ENCODE measurements at regions not wholly inside any gene's neighbourhood (a gene's known extent, or its start where the extent isn't known, plus 50 kb on each side); places are given as distances from the start of the nearest gene placed in this dataset.

GRCh38 chr2:195461010-195461409, 196.0 kb upstream of the SLC39A10 start:
- ATAC-seq (ENCODE audit: insufficient number of reproducible peaks, low FRiP score, low read depth) (no peak), DNase-seq (ENCODE audit: low spot score) (no peak)
- Histone ChIP-seq H3K27me3 (replicated peaks; ENCODE audit: insufficient read depth) (no peaks in the 10 kb centered on the region), H3K4me3 (no peak overlapping the region), H3K9me3 (no peaks in the 10 kb centered on the region), H3K36me3 (no peaks in the 10 kb centered on the region), H3K4me1 (ENCODE audit: control insufficient read depth in 1 of 2, low read depth in 2 of 2) (no peaks in the 10 kb centered on the region), H3K27ac (no peak overlapping the region)
- no peak for TF ChIP-seq CTCF (IDR thresholded peaks at IDR 0.05)

GRCh38 chr2:195458936-195459335, 198.1 kb upstream of the SLC39A10 start:
- H3K4me1 ChIP-seq (ENCODE audit: control insufficient read depth in 1 of 2, low read depth in 2 of 2): no peaks in the 10 kb centered on the region
- DNase-seq (ENCODE audit: low spot score): no peak
- H3K4me3 ChIP-seq: no peak overlapping the region
- H3K36me3 ChIP-seq: no peaks in the 10 kb centered on the region
- TF ChIP-seq CTCF (IDR thresholded peaks at IDR 0.05): no peak
- no peak overlapping the region for H3K27ac ChIP-seq
- no peaks in the 10 kb centered on the region for H3K9me3 ChIP-seq
- no peak for ATAC-seq (ENCODE audit: insufficient number of reproducible peaks, low FRiP score, low read depth)
- H3K27me3 ChIP-seq (replicated peaks; ENCODE audit: insufficient read depth): no peaks in the 10 kb centered on the region

- H3K4me3 ChIP-seq: no peak overlapping the region
- H3K4me1 ChIP-seq (ENCODE audit: control insufficient read depth in 1 of 2, low read depth in 2 of 2): no peaks in the 10 kb centered on the region
- ATAC-seq (ENCODE audit: insufficient number of reproducible peaks, low FRiP score, low read depth) (no peak), DNase-seq (ENCODE audit: low spot score) (no peak)
- TF ChIP-seq CTCF (IDR thresholded peaks at IDR 0.05): no peak
- H3K36me3 ChIP-seq: no peaks in the 10 kb centered on the region
- H3K27ac ChIP-seq: no peak overlapping the region
- no peaks in the 10 kb centered on the region for H3K27me3 ChIP-seq (replicated peaks; ENCODE audit: insufficient read depth)
- H3K9me3 ChIP-seq: no peaks in the 10 kb centered on the region
These were observed 199.2 kb upstream of the SLC39A10 start for GRCh38 chr2:195457873-195458272.

- no peaks in the 10 kb centered on the region for H3K9me3 ChIP-seq
- no peak for TF ChIP-seq CTCF (IDR thresholded peaks at IDR 0.05)
- H3K36me3 ChIP-seq: no peaks in the 10 kb centered on the region
- DNase-seq (ENCODE audit: low spot score): no peak
- H3K27me3 ChIP-seq (replicated peaks; ENCODE audit: insufficient read depth): no peaks in the 10 kb centered on the region
- H3K4me3 ChIP-seq: no peak overlapping the region
- H3K27ac ChIP-seq: no peak overlapping the region
- no peak for ATAC-seq (ENCODE audit: insufficient number of reproducible peaks, low FRiP score, low read depth)
- H3K4me1 ChIP-seq (ENCODE audit: control insufficient read depth in 1 of 2, low read depth in 2 of 2): no peaks in the 10 kb centered on the region
These were observed 200.3 kb upstream of the SLC39A10 start for GRCh38 chr2:195456771-195457170.

- DNase-seq (ENCODE audit: low spot score) (no peak), ATAC-seq (ENCODE audit: insufficient number of reproducible peaks, low FRiP score, low read depth) (no peak)
- no peaks in the 10 kb centered on the region for H3K27me3 ChIP-seq (replicated peaks; ENCODE audit: insufficient read depth)
- H3K9me3 ChIP-seq: no peaks in the 10 kb centered on the region
- H3K4me1 ChIP-seq (ENCODE audit: control insufficient read depth in 1 of 2, low read depth in 2 of 2): no peaks in the 10 kb centered on the region
- TF ChIP-seq CTCF (IDR thresholded peaks at IDR 0.05): no peak
- no peak overlapping the region for H3K27ac ChIP-seq
- no peaks in the 10 kb centered on the region for H3K36me3 ChIP-seq
- H3K4me3 ChIP-seq: no peak overlapping the region
These were observed 205.9 kb upstream of the SLC39A10 start for GRCh38 chr2:195451160-195451559.

All from thoracic aorta (tissue), 2 donors.